ENCODE measurements at regions not wholly inside any gene's neighbourhood (a gene's known extent, or its start where the extent isn't known, plus 50 kb on each side); places are given as distances from the start of the nearest gene placed in this dataset.
"Not testable (repeated sequence)": the region's sequence is repeated elsewhere in the genome, so short reads cannot be mapped to it uniquely, and the experiment has no call there.

DNA sequence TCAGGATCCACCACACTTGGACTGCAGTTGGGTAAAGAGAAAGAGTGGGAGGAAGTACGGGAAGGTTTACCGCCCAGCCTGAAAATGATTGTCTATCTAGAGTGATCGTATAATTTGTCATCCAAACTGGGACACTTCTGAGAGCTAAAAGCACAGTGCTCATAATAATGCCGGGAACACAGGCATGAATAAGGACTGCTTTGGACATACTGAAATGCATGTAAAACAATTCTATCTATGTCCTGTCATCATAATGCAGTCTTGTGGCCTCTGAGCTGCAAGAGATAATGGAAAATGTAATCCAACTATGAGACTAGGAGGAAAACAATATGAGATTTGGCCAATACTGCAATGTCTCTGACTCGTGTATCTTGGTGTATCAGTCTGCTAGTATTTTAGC is 435.5 kb downstream of the SOX11 start:
- H3K27ac Mint-ChIP-seq = no peak overlapping the region
- DNase-seq (no peak), ATAC-seq (replicated peaks) (no peak)
- H3K4me1 Mint-ChIP-seq = no peaks in the 10 kb centered on the region
- no peaks in the 10 kb centered on the region for H3K27me3 Mint-ChIP-seq
- H3K36me3 Mint-ChIP-seq = no peaks in the 10 kb centered on the region
- H3K9me3 Mint-ChIP-seq = peaks cover 0 to 2% of the 10 kb centered on the region in 2 donors
- H3K4me3 Mint-ChIP-seq = no peak overlapping the region

DNA sequence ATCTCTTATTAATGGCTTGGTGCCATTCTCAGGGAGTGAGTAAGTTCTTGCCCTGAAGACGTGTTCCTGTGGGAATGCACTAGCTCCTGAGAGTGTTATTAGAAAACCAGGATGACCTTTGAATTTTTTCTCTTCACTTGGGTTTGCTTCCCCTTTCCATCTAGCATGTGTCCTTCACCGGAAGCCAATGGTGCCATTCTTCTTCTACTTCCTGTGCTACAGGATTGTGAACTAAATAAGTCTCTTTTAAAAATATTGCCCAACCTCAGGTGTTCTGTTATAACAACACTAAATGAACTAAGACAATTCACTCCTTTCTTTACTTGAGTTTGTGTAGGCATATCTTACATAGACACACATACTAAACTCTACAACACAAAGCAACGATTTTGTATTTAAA is 447.0 kb downstream of the SOX11 start:
- no peaks in the 10 kb centered on the region for H3K27me3 Mint-ChIP-seq
- ATAC-seq (replicated peaks) = no peak
- no peaks in the 10 kb centered on the region for H3K4me1 Mint-ChIP-seq
- H3K27ac Mint-ChIP-seq = no peak overlapping the region
- H3K9me3 Mint-ChIP-seq = peaks cover 7 to 8% of the 10 kb centered on the region in 2 donors
- DNase-seq = no peak
- no peaks in the 10 kb centered on the region for H3K36me3 Mint-ChIP-seq
- no peak overlapping the region for H3K4me3 Mint-ChIP-seq

DNA sequence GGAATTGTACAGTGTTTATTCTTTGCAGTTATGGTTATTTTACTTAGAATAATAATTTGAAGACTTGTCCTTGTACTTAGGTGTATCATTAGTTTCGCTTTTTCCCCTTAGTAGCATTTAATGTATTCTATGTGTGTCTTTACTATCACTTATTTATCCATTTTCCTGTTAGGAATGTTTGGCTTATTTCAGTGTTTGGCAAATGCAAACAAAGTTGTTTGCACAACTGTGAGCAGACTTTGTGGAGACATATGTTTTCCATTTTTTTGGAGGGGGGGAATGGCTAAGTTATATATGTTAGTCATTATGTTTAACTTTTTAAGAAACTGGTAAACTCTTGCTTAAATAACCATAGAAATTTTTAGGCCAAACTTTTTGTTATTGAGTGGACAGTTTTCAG is 447.7 kb downstream of the SOX11 start:
- no peaks in the 10 kb centered on the region for H3K36me3 Mint-ChIP-seq
- no peak overlapping the region for H3K27ac Mint-ChIP-seq
- ATAC-seq (replicated peaks) (no peak), DNase-seq (no peak)
- peaks cover 8 to 10% of the 10 kb centered on the region in 2 donors for H3K9me3 Mint-ChIP-seq
- H3K4me3 Mint-ChIP-seq = no peak overlapping the region
- no peaks in the 10 kb centered on the region for H3K4me1 Mint-ChIP-seq
- H3K27me3 Mint-ChIP-seq = no peaks in the 10 kb centered on the region

DNA sequence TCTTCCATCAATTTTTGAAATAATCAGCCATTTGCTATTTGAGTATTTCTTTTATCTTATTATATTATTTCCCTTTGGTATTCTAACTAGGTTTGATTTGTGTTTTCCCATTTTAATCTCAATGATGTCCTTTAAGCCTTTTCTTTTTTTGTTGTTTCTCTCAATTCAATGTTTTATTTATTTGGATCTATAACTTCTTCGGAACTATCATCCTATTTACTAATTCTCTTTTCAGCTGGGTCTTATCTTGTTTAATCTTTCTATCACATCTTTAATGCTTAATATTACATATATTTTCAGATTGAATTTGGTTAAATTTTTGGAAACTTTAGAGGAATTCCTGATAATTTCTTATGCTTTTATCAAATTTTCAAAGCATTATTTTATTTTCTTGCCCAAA is 448.3 kb downstream of the SOX11 start:
- no peak overlapping the region for H3K27ac Mint-ChIP-seq
- H3K4me3 Mint-ChIP-seq = no peak overlapping the region
- H3K4me1 Mint-ChIP-seq = no peaks in the 10 kb centered on the region
- DNase-seq (no peak), ATAC-seq (replicated peaks) (no peak)
- H3K36me3 Mint-ChIP-seq = no peaks in the 10 kb centered on the region
- no peaks in the 10 kb centered on the region for H3K27me3 Mint-ChIP-seq
- peaks cover 8 to 11% of the 10 kb centered on the region in 2 donors for H3K9me3 Mint-ChIP-seq

DNA sequence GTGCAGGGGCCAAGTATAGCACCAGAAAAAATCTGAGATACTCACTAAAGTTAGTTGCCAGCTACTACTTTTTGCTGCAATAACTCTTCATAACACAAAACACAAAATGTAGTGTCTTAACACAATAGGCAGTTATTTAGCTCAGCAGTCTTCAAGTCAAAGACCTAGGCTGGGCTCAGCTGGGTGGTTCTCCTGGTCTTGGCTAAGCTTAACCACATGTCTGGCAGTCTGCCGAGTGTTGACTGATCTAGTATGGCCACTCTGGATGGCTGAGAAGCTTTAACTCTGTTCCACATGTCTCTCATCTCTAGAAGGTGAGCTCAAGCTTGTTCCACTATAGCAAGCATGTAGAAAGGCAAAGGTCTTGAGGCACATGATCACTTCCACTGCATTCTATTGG is 451.6 kb downstream of the SOX11 start:
- H3K27ac Mint-ChIP-seq = no peak overlapping the region
- H3K4me1 Mint-ChIP-seq = no peaks in the 10 kb centered on the region
- no peak for ATAC-seq (replicated peaks)
- H3K36me3 Mint-ChIP-seq = no peaks in the 10 kb centered on the region
- H3K9me3 Mint-ChIP-seq = peaks cover 8 to 11% of the 10 kb centered on the region in 2 donors
- H3K27me3 Mint-ChIP-seq = no peaks in the 10 kb centered on the region
- H3K4me3 Mint-ChIP-seq = no peak overlapping the region
- no peak for DNase-seq

DNA sequence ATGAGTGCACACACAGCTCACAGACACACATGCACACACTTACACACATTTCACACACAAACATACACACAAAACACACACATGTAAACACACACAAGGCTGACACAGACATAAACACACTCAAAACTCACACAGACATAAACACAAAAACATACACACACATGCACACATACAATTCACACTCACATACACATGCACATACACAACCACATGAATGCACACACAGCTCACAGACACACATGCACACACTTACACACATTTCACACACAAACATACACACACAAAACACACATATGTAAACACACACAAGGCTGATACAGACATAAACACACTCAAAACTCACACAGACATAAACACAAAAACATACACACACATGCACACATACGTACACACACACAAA is 455.0 kb downstream of the SOX11 start:
- ATAC-seq (replicated peaks); H3K4me3 Mint-ChIP-seq; H3K9me3 Mint-ChIP-seq; DNase-seq; H3K27ac Mint-ChIP-seq; H3K36me3 Mint-ChIP-seq; H3K27me3 Mint-ChIP-seq; H3K4me1 Mint-ChIP-seq: not testable (repeated sequence)

DNA sequence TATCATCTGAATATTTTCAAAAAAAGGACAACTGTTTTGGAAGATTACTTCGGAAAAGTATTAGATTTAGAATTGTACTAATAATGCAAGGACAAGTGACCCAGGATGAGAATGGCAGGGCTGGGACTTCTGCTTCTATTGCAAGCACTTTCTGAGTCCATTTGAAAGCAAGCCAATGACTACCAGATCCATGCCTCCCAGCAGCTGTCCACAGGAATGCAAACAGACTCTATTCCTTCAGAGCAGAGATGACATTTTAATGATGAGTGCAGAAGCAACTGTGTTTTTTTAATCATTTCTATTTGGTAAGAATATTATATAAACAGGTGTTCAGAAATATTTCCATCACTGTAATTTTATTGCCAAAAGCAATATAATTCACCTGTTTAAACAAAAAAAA is 456.7 kb downstream of the SOX11 start:
- H3K9me3 Mint-ChIP-seq = peaks cover 2 to 3% of the 10 kb centered on the region in 2 donors
- H3K27ac Mint-ChIP-seq = no peak overlapping the region
- no peaks in the 10 kb centered on the region for H3K4me1 Mint-ChIP-seq
- DNase-seq = no peak
- no peak overlapping the region for H3K4me3 Mint-ChIP-seq
- H3K27me3 Mint-ChIP-seq = no peaks in the 10 kb centered on the region
- ATAC-seq (replicated peaks) = no peak
- no peaks in the 10 kb centered on the region for H3K36me3 Mint-ChIP-seq

DNA sequence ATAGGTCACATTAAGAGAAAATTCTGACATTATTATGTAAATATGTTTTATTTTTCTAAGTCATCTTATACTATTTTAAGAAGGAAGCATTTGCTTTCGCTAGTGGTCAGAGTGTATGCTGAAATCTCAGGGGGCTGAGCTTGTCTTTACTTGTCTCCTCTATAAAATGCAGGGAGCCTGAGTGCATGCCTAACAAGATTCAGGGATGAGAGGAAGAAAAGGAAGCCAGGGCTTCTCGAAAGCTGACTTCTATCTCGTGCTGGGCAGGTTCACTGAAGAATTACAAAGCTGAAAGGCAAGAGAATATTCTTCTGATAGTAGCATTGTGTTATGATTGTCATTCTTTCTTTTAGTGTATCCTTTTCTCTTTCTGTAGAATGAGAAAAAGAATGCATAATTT is 467.4 kb downstream of the SOX11 start:
- H3K9me3 Mint-ChIP-seq = peaks cover 0 to 2% of the 10 kb centered on the region in 2 donors
- no peak overlapping the region for H3K4me3 Mint-ChIP-seq
- H3K27ac Mint-ChIP-seq = no peak overlapping the region
- peaks cover 0 to 5% of the 10 kb centered on the region in 2 donors for H3K27me3 Mint-ChIP-seq
- no peak for DNase-seq
- no peak for ATAC-seq (replicated peaks)
- no peaks in the 10 kb centered on the region for H3K36me3 Mint-ChIP-seq
- H3K4me1 Mint-ChIP-seq = no peaks in the 10 kb centered on the region

DNA sequence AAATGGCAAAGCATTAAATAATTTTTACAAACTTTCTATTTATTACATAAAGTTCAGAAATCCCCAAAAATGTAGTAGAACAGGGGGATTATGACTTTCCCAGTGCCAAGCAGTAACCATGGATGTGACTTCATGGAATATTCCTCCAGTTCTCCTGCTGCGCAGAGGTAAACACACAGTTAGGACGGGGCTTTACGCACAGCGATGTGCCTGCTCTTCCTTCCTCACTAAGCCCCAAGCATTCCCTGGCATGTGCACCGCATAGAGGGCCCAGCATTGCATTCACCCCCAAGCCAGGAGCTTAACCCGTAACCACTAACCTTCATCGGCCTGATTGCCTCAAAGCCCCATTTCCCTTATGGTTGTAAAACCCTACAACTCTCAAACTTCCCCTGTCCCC is 471.7 kb downstream of the SOX11 start:
- Mint-ChIP-seq H3K27me3 (peaks cover 0 to 5% of the 10 kb centered on the region in 2 donors), H3K4me1 (no peaks in the 10 kb centered on the region), H3K4me3 (no peak overlapping the region), H3K27ac (no peak overlapping the region), H3K9me3 (no peaks in the 10 kb centered on the region), H3K36me3 (no peaks in the 10 kb centered on the region)
- DNase-seq (no peak), ATAC-seq (replicated peaks) (no peak)

DNA sequence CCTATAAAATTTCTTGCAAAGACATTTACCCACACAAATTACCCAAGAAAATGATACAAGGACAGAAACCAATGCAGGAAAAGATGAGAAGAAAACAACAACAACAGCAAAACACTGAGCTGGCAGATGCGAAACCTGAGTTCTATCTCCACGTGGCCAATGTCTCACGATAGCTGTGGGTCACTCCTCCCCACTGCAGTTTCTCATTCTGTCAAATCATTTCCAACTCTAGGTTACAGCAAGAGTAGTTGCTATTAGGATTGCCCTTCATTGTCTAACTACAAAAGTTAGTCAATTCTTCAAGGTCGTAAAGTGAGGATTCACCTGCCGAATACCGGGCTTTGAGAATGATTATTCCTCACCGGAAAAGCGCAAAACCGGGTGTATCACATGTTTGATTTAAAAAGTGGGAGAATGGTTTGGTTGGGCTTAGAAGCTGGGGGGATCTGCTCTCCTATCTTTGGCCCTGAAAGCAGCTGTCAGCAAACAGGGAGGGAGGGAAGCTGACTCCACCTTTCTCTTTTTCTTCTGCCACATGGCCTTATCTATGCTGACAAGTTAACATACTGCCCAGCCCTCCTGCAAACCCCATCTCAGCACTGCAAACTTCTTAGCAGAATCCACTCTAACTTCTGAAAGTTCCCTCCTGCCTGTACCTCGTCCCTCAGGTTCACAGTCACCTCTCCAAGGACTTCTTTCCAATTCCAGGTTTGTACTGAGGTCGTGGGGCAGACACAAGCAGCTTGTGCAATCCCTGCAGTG is 473.0 kb downstream of the SOX11 start:
- H3K9me3 Mint-ChIP-seq = peaks cover 0 to 4% of the 10 kb centered on the region in 2 donors
- H3K4me1 Mint-ChIP-seq = no peaks in the 10 kb centered on the region
- H3K27me3 Mint-ChIP-seq = no peaks in the 10 kb centered on the region
- H3K36me3 Mint-ChIP-seq = no peaks in the 10 kb centered on the region
- DNase-seq = no peak
- no peak overlapping the region for H3K4me3 Mint-ChIP-seq
- no peak overlapping the region for H3K27ac Mint-ChIP-seq
- ATAC-seq (replicated peaks) = no peak

DNA sequence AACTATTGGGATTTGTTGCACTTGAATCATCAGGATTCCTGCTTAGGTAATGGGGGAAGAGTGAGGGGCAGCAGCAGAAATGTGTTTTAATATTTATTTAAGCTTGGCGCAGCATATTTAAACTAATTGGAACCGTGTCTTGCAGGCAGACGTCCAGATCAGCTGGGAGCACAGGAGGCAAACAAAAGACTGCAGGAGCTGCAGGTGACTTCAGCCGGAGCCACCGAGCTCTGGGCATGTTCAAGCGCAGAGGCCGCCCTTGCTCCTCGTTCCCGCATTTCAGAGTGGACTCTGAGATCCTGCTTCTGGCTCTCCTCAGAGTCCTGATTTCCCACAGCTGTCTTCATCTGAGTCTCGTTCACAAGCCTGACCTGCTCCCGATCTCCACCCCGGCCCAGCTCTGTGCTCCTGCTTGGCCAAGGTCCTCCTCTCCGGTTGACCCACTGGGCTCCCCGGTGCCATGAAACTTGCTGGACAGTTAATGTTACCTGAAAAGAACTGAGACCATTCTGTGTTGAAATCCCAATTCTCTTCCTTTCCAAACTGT is 475.5 kb downstream of the SOX11 start:
- H3K4me1 Mint-ChIP-seq = no peaks in the 10 kb centered on the region
- DNase-seq (no peak), ATAC-seq (replicated peaks) (no peak)
- no peak overlapping the region for H3K27ac Mint-ChIP-seq
- no peaks in the 10 kb centered on the region for H3K27me3 Mint-ChIP-seq
- peaks cover 0 to 4% of the 10 kb centered on the region in 2 donors for H3K9me3 Mint-ChIP-seq
- no peaks in the 10 kb centered on the region for H3K36me3 Mint-ChIP-seq
- no peak overlapping the region for H3K4me3 Mint-ChIP-seq

DNA sequence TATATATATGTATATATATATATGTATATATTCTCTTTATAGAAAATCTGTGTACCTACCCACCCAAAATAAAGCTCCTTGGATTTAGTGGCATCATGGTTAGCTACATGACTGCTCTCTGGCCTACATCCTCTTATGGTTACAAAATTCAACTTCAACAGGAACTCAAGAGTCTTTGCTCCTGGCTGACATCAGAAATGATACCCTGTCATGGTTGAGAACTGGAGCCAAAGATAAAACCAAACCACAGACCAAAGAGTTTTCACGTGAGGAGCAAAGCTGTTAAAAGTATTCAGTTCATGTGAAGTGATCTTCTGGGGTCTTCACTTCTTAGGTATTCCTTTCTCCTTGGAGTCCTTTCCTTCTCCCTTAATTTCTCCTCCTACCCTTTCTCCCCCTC is 476.3 kb downstream of the SOX11 start:
- no peak overlapping the region for H3K4me3 Mint-ChIP-seq
- no peak for DNase-seq
- no peak overlapping the region for H3K27ac Mint-ChIP-seq
- peaks cover 0 to 8% of the 10 kb centered on the region in 2 donors for H3K9me3 Mint-ChIP-seq
- H3K27me3 Mint-ChIP-seq = no peaks in the 10 kb centered on the region
- ATAC-seq (replicated peaks) = peak in 1 of 2 donors; percentile 23
- H3K4me1 Mint-ChIP-seq = no peaks in the 10 kb centered on the region
- H3K36me3 Mint-ChIP-seq = no peaks in the 10 kb centered on the region

DNA sequence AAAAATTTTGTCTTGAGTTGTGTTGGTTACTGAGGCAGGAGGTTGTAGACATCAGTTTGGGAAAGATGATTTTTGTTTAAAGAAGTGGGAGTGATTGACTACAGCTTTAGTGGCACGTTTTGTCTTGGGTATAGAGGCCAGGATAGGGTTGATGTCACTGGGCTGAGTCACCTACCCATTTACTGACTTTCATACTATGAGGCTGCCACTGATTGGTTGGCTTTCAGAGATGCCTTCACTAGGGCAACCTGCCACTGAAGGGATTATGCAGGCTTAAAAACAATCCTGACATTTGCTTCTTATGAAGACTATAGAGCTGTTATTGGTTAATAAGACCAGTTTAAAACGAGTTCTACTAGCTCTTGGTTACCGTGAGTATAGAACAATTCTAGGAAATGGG is 479.1 kb downstream of the SOX11 start:
- H3K27me3 Mint-ChIP-seq = no peaks in the 10 kb centered on the region
- no peaks in the 10 kb centered on the region for H3K4me1 Mint-ChIP-seq
- ATAC-seq (replicated peaks) = no peak
- H3K9me3 Mint-ChIP-seq = peaks cover 0 to 10% of the 10 kb centered on the region in 2 donors
- H3K27ac Mint-ChIP-seq = no peak overlapping the region
- H3K36me3 Mint-ChIP-seq = no peaks in the 10 kb centered on the region
- H3K4me3 Mint-ChIP-seq = no peak overlapping the region
- DNase-seq = no peak

DNA sequence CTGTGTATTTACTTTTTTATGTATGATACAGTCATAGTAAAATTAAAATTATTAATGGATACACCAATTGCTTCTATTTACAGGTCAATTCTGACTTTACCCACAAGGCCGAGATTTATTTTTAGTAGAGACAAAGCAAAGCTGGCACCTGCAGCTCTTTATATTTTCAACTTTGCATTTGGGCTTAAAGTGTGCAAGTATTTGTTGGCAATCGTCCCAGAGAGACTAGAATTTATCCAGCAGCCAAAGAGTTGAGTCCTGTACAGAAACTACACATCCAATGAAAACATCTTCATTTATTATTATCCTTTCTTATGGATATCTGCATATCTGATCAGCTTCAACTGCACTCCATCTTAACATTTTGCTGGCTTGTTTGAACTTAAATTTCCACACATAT is 485.6 kb downstream of the SOX11 start:
- Mint-ChIP-seq H3K9me3 (peaks cover 2 to 6% of the 10 kb centered on the region in 2 donors), H3K27me3 (peaks cover 0 to 9% of the 10 kb centered on the region in 2 donors), H3K4me1 (no peaks in the 10 kb centered on the region), H3K36me3 (no peaks in the 10 kb centered on the region), H3K4me3 (no peak overlapping the region), H3K27ac (no peak overlapping the region)
- no peak for DNase-seq
- ATAC-seq (replicated peaks) = no peak

DNA sequence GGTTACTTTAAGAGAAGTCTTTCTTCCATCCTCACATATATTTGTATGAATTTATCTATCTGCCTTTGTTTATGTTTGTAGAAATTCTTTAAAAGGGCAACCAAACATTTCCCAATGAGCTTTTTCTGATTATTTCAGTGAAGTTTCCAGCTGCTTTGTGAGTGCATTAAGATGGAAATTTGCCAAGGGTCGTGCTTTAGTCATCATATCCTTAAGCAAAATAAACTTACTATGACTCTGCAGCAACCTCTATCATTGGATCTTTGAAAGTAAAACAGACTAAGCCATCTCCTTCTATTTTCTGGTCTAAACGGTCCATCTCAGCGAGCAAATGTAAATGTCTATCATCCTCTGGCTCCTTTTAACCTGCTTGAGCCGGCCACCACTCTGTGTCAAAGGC is 489.3 kb downstream of the SOX11 start:
- Mint-ChIP-seq H3K27me3 (peaks cover 4 to 18% of the 10 kb centered on the region in 2 donors), H3K4me1 (peaks cover 0 to 2% of the 10 kb centered on the region in 2 donors), H3K36me3 (no peaks in the 10 kb centered on the region), H3K27ac (no peak overlapping the region), H3K4me3 (no peak overlapping the region), H3K9me3 (peaks cover 0 to 3% of the 10 kb centered on the region in 2 donors)
- DNase-seq (no peak), ATAC-seq (replicated peaks) (no peak)

Measured in stimulated activated naive B cell treated with anti-CD40 and anti-IgM and Interleukin-4, amounts not matched to agents 10 μg/mL and 1 μg/mL and 100 μg/mL, for 72 hours (primary cell).